Stimulated activated naive CD8-positive, alpha-beta T cell treated with anti-CD3 and anti-CD28 coated beads, Interleukin-15, Interleukin-2, amounts not matched to agents 100 ng/mL and 50 ng/mL, for 24 hours (primary cell): ENCODE measurements at regions not wholly inside any gene's neighbourhood (a gene's known extent, or its start where the extent isn't known, plus 50 kb on each side); places are given as distances from the start of the nearest gene placed in this dataset.

ENCODE experiments used
- H3K27ac Mint-ChIP-seq: one replicate; pipeline ENCODE4 v1.8.0; 2021; ENCODE audit warnings: mild to moderate bottlenecking, mixed read lengths
- H3K27me3 Mint-ChIP-seq: one replicate; pipeline ENCODE4 v1.8.0; 2021; ENCODE audit warnings: mixed read lengths
- H3K36me3 Mint-ChIP-seq: one replicate; pipeline ENCODE4 v1.8.0; 2021; ENCODE audit warnings: low read depth, mixed read lengths
- H3K4me1 Mint-ChIP-seq: one replicate; pipeline ENCODE4 v1.8.0; 2021; ENCODE audit warnings: low read depth, mixed read lengths
- H3K4me3 Mint-ChIP-seq: one replicate; pipeline ENCODE4 v1.8.0; 2021; ENCODE audit warnings: mild to moderate bottlenecking, mixed read lengths
- H3K9me3 Mint-ChIP-seq: one replicate; pipeline ENCODE4 v1.8.0; 2021; ENCODE audit warnings: mixed read lengths

GRCh38 chr10:43731486-43731885 is 82.8 kb upstream of the ZNF32 start:
- H3K4me1 Mint-ChIP-seq: peaks cover 8% of the 10 kb centered on the region
- no peak overlapping the region for H3K27ac Mint-ChIP-seq
- peaks cover 14% of the 10 kb centered on the region for H3K27me3 Mint-ChIP-seq
- no peaks in the 10 kb centered on the region for H3K36me3 Mint-ChIP-seq
- H3K4me3 Mint-ChIP-seq: no peak overlapping the region
- H3K9me3 Mint-ChIP-seq: peaks cover 16% of the 10 kb centered on the region

- no peaks in the 10 kb centered on the region for H3K36me3 Mint-ChIP-seq
- no peaks in the 10 kb centered on the region for H3K4me1 Mint-ChIP-seq
- no peak overlapping the region for H3K27ac Mint-ChIP-seq
- no peak overlapping the region for H3K4me3 Mint-ChIP-seq
- H3K27me3 Mint-ChIP-seq: peaks cover 26% of the 10 kb centered on the region
- peaks cover 27% of the 10 kb centered on the region for H3K9me3 Mint-ChIP-seq
Measured at GRCh38 chr10:43728425-43728824, 79.7 kb upstream of the ZNF32 start.

DNA sequence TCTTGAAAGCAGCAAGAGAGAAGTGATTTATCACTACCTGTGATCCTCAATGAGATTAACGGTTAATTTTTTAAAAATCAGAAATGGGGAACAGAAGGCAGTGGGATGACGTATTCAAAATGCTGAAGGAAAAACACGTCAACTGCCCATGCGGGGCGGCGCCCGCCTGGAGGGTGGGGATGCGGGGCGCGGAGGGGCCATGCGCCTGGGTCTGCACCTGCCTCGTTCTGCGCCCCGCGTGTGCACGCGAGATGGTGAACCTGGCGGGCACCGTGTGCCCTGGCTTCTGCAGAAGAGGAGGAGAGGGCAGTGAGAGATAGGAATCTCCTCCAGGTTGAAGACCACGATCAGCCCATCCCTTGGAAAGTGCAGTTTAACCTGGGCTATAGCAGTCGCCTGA is 79.3 kb upstream of the ZNF32 start:
- H3K27ac Mint-ChIP-seq: no peak overlapping the region
- H3K9me3 Mint-ChIP-seq: peaks cover 27% of the 10 kb centered on the region
- peaks cover 26% of the 10 kb centered on the region for H3K27me3 Mint-ChIP-seq

GRCh38 chr10:43715334-43715733 is 66.7 kb upstream of the ZNF32 start:
- Mint-ChIP-seq H3K9me3 (no peaks in the 10 kb centered on the region), H3K27ac (no peak overlapping the region), H3K27me3 (peaks cover 4% of the 10 kb centered on the region), H3K4me3 (no peak overlapping the region), H3K36me3 (no peaks in the 10 kb centered on the region), H3K4me1 (no peaks in the 10 kb centered on the region)

More for the DNA sequence above, 79.3 kb upstream of the ZNF32 start:
- no peaks in the 10 kb centered on the region for H3K4me1 Mint-ChIP-seq
- H3K36me3 Mint-ChIP-seq: no peaks in the 10 kb centered on the region
- no peak overlapping the region for H3K4me3 Mint-ChIP-seq

GRCh38 chr10:43712821-43713584 is 64.3 kb upstream of the ZNF32 start:
- Mint-ChIP-seq H3K27ac (no peak overlapping the region), H3K4me1 (no peaks in the 10 kb centered on the region), H3K9me3 (no peaks in the 10 kb centered on the region), H3K4me3 (no peak overlapping the region), H3K36me3 (no peaks in the 10 kb centered on the region), H3K27me3 (no peaks in the 10 kb centered on the region)

DNA sequence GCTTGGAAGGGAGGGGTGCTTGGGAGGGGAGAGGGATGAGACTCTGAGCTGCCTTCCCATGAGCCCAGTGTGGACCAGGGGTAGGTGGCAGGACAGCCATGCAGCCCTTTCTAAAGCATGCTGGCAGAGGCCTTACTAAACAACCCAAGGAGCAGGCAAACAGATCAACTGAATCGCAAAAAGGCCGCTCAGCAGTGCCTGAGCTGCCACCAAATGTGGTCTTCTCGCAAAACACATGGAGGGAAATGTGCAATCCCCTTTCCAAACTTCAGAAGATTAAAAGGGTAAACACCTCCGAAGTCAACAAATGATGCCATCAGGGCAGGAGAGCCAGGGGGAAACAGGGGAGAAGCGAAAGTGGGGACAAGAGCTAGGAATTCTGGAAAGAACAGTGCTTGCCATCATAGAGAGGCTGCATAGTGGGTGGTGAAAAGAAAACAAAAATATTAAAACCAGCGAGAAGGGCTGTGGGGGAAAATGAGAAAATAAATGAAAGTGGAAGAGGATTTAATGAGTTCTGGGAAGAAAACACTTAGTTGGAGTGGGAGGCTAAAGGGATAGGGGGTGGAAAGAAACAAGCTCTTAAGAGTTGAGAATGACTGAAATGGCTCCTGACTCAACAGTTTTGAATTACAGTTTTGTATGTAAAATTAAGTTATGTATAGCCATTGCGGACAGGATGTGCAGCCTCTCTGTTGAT is 62.2 kb upstream of the ZNF32 start:
- Mint-ChIP-seq H3K36me3 (no peaks in the 10 kb centered on the region), H3K4me1 (no peaks in the 10 kb centered on the region), H3K27ac (no peak overlapping the region), H3K9me3 (no peaks in the 10 kb centered on the region), H3K4me3 (no peak overlapping the region), H3K27me3 (no peaks in the 10 kb centered on the region)

- H3K27me3 Mint-ChIP-seq: no peaks in the 10 kb centered on the region
- H3K36me3 Mint-ChIP-seq: no peaks in the 10 kb centered on the region
- no peaks in the 10 kb centered on the region for H3K9me3 Mint-ChIP-seq
- H3K4me3 Mint-ChIP-seq: no peak overlapping the region
- H3K4me1 Mint-ChIP-seq: no peaks in the 10 kb centered on the region
- no peak overlapping the region for H3K27ac Mint-ChIP-seq
Measured at GRCh38 chr10:43708262-43708661, 59.6 kb upstream of the ZNF32 start.

- H3K9me3 Mint-ChIP-seq: no peaks in the 10 kb centered on the region
- no peaks in the 10 kb centered on the region for H3K4me1 Mint-ChIP-seq
- no peaks in the 10 kb centered on the region for H3K36me3 Mint-ChIP-seq
- no peak overlapping the region for H3K4me3 Mint-ChIP-seq
- no peak overlapping the region for H3K27ac Mint-ChIP-seq
- H3K27me3 Mint-ChIP-seq: no peaks in the 10 kb centered on the region
Measured at GRCh38 chr10:43707770-43708169, 59.1 kb upstream of the ZNF32 start.

DNA sequence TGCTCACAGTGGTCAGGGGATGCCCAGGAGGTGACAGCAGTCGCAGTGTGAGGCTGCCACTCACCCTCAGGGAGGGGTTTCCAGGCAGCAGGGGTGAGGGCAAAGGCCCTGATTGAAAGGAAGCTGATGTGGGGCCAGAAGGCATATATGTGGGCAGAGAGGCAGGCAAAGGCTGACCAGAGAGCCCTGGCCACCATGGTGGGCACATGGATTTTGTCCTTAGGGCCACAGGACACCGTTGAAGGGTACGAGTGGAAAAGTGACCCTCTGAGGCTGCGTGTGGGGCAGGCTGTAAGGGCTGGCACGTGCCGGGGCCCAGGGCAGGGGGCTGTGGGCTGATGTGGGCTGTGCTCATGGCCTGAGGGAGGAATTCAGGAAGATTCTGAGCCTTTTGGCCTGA is 57.5 kb upstream of the ZNF32 start:
- no peak overlapping the region for H3K27ac Mint-ChIP-seq
- no peaks in the 10 kb centered on the region for H3K27me3 Mint-ChIP-seq
- H3K36me3 Mint-ChIP-seq: no peaks in the 10 kb centered on the region
- H3K4me1 Mint-ChIP-seq: no peaks in the 10 kb centered on the region
- no peaks in the 10 kb centered on the region for H3K9me3 Mint-ChIP-seq
- no peak overlapping the region for H3K4me3 Mint-ChIP-seq

DNA sequence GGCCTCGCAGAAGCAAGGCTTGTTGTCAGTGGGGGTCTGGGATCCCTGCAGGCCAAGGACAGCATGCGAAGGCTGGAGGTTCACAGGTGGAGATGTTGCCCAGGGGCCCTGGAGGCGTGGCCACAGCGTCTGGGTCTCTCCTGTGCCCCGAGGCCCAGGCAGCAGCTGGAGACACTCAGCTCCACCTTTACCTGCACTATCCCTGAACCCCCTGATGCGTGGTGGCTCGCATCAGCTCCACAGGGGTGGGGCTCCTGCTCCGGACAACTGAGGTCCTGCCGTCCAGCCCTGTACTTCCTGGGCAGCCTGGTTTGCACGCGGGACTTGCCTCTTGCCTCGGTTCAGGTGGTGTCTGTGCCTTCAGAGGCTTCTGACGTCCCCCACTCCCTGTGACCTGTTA is 54.6 kb upstream of the ZNF32 start:
- H3K4me3 Mint-ChIP-seq: no peak overlapping the region

DNA sequence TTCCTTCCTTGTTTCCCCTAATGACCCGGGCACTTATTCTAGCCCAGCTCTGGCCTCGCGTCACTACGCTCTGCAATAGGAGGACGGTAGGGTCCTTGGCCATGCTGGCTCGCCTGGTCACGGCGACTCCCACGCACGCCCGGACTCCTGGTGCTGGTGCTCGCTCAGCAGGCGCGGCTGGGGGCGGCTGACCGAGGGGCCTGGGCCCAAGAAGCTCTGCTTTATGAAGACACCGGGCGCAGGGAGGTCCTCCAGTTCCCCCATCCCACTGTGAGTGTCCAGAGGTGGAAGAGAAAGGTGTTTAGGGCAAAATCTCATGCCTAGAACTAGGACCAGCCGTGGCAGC is 54.2 kb upstream of the ZNF32 start:
- Mint-ChIP-seq H3K27me3 (no peaks in the 10 kb centered on the region), H3K27ac (no peak overlapping the region), H3K4me3 (no peak overlapping the region), H3K36me3 (no peaks in the 10 kb centered on the region), H3K4me1 (no peaks in the 10 kb centered on the region), H3K9me3 (no peaks in the 10 kb centered on the region)

More for the DNA sequence above, 54.6 kb upstream of the ZNF32 start:
- no peaks in the 10 kb centered on the region for H3K9me3 Mint-ChIP-seq
- no peak overlapping the region for H3K27ac Mint-ChIP-seq
- no peaks in the 10 kb centered on the region for H3K36me3 Mint-ChIP-seq
- no peaks in the 10 kb centered on the region for H3K4me1 Mint-ChIP-seq
- no peaks in the 10 kb centered on the region for H3K27me3 Mint-ChIP-seq

GRCh38 chr10:43702213-43702935 is 53.7 kb upstream of the ZNF32 start:
- no peak overlapping the region for H3K4me3 Mint-ChIP-seq
- H3K36me3 Mint-ChIP-seq: no peaks in the 10 kb centered on the region
- H3K4me1 Mint-ChIP-seq: no peaks in the 10 kb centered on the region
- H3K27me3 Mint-ChIP-seq: no peaks in the 10 kb centered on the region
- H3K9me3 Mint-ChIP-seq: no peaks in the 10 kb centered on the region
- H3K27ac Mint-ChIP-seq: no peak overlapping the region

- Mint-ChIP-seq H3K9me3 (no peaks in the 10 kb centered on the region), H3K27me3 (no peaks in the 10 kb centered on the region), H3K36me3 (no peaks in the 10 kb centered on the region), H3K4me3 (no peak overlapping the region), H3K4me1 (no peaks in the 10 kb centered on the region), H3K27ac (no peak overlapping the region)
Measured at GRCh38 chr10:43701295-43701694, 52.6 kb upstream of the ZNF32 start.

- Mint-ChIP-seq H3K4me1 (no peaks in the 10 kb centered on the region), H3K9me3 (no peaks in the 10 kb centered on the region), H3K4me3 (no peak overlapping the region)
Measured at GRCh38 chr10:43700306-43700705, 51.6 kb upstream of the ZNF32 start.

DNA sequence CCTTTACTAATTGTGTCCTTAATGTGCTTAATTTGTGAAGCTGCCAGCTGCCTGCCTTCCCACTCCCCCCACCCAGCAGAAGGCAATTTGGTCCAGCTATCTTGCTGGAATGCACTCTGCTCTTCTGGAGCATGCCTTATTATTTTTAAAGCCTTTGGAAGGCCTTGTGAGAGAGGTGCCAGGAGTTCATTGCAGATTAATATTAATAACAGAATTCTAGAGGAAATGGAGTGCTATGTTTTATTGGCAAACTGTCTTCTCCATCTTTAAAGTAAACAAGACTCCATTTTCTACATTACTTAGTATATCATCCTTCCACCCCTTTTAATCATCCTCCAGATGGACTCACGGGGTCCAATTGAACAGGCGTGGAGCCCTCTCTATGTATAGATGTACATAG is 50.8 kb upstream of the ZNF32 start:
- Mint-ChIP-seq H3K9me3 (no peaks in the 10 kb centered on the region), H3K4me1 (no peaks in the 10 kb centered on the region), H3K27ac (no peak overlapping the region), H3K27me3 (peaks cover 3% of the 10 kb centered on the region), H3K4me3 (no peak overlapping the region), H3K36me3 (no peaks in the 10 kb centered on the region)

More at GRCh38 chr10:43700306-43700705, 51.6 kb upstream of the ZNF32 start:
- no peaks in the 10 kb centered on the region for H3K36me3 Mint-ChIP-seq
- no peak overlapping the region for H3K27ac Mint-ChIP-seq
- no peaks in the 10 kb centered on the region for H3K27me3 Mint-ChIP-seq
